Esophagus squamous epithelium (tissue), 4 donors: ENCODE measurements at regions not wholly inside any gene's neighbourhood (a gene's known extent, or its start where the extent isn't known, plus 50 kb on each side); places are given as distances from the start of the nearest gene placed in this dataset.

Experiments used
- CTCF ChIP-seq, 6 experiments: fragments of 450-650 bp in 4 of 6; fragments of 200-600 bp in 2 of 6; sonication (generic) in 2 of 6; IDR thresholded peaks; one replicate each; pipeline ENCODE4 v1.5.1; 2016 to 2019; ENCODE audit warnings: antibody characterized with exemption in 6 of 6, mild to moderate bottlenecking in 4 of 6, moderate library complexity in 4 of 6
- POLR2A ChIP-seq, 4 donors: fragments of 450-650 bp; IDR thresholded peaks; one replicate each; pipeline ENCODE4 v1.6.1; 2017; ENCODE audit warnings: antibody characterized with exemption in 4 of 4, mild to moderate bottlenecking in 4 of 4, moderate library complexity in 3 of 4

GRCh38 chr1:191897134-191897533 lies 261.1 kb upstream of the RGS18 start:
- TF ChIP-seq POLR2A (IDR thresholded peaks at IDR 0.05) (no peak), CTCF (IDR thresholded peaks at IDR 0.05) (no peak)
